ELR (cell line): ENCODE measurements at regions not wholly inside any gene's neighbourhood (a gene's known extent, or its start where the extent isn't known, plus 50 kb on each side); places are given as distances from the start of the nearest gene placed in this dataset.

Source experiments
- DNase-seq: peaks from one replicate; pipeline ENCODE4 v3.0.0-alpha.2; 2015; ENCODE audit warnings: low read depth

- no peak for DNase-seq
These were observed 239.3 kb downstream of the OGFRL1 start for GRCh38 chr6:71527886-71528285.

GRCh38 chr6:71529026-71529425 lies 240.4 kb downstream of the OGFRL1 start:
- DNase-seq: no peak

- DNase-seq: no peak
These were observed 241.2 kb downstream of the OGFRL1 start for GRCh38 chr6:71529769-71530168.

GRCh38 chr6:71531006-71531405 lies 242.4 kb downstream of the OGFRL1 start:
- no peak for DNase-seq

- no peak for DNase-seq
These were observed 243.2 kb downstream of the OGFRL1 start for GRCh38 chr6:71531841-71532240.

GRCh38 chr6:71533939-71534379 lies 245.3 kb downstream of the OGFRL1 start:
- peak; percentile 49 for DNase-seq

GRCh38 chr6:71534921-71535320 lies 246.3 kb downstream of the OGFRL1 start:
- no peak for DNase-seq

GRCh38 chr6:71537717-71538116 lies 249.1 kb downstream of the OGFRL1 start:
- DNase-seq: no peak

- DNase-seq: peak; percentile 32
These were observed 255.4 kb downstream of the OGFRL1 start for GRCh38 chr6:71544028-71544427.

GRCh38 chr6:71544906-71545305 lies 256.3 kb downstream of the OGFRL1 start:
- no peak for DNase-seq

- no peak for DNase-seq
These were observed 257.3 kb downstream of the OGFRL1 start for GRCh38 chr6:71545905-71546304.

GRCh38 chr6:71551798-71552197 lies 263.2 kb downstream of the OGFRL1 start:
- no peak for DNase-seq

GRCh38 chr6:71556141-71556540 lies 267.5 kb downstream of the OGFRL1 start:
- DNase-seq: no peak

- DNase-seq: no peak
These were observed 270.4 kb downstream of the OGFRL1 start for GRCh38 chr6:71558974-71559373.

GRCh38 chr6:71567562-71567961 lies 279.0 kb downstream of the OGFRL1 start:
- DNase-seq: no peak

- no peak for DNase-seq
These were observed 289.2 kb downstream of the OGFRL1 start for GRCh38 chr6:71577766-71578165.

GRCh38 chr6:71579902-71580301 lies 291.3 kb downstream of the OGFRL1 start:
- DNase-seq: no peak

GRCh38 chr6:71582820-71583219 lies 294.2 kb downstream of the OGFRL1 start:
- DNase-seq: no peak

- DNase-seq: no peak
These were observed 296.3 kb downstream of the OGFRL1 start for GRCh38 chr6:71584712-71585436.

- no peak for DNase-seq
These were observed 296.9 kb downstream of the OGFRL1 start for GRCh38 chr6:71585472-71585871.

GRCh38 chr6:71588490-71588889 lies 297.9 kb upstream of the RIMS1 start:
- DNase-seq: no peak

- no peak for DNase-seq
These were observed 297.1 kb upstream of the RIMS1 start for GRCh38 chr6:71589254-71589653.

- DNase-seq: no peak
These were observed 293.7 kb upstream of the RIMS1 start for GRCh38 chr6:71592643-71593042.

- no peak for DNase-seq
These were observed 287.0 kb upstream of the RIMS1 start for GRCh38 chr6:71599359-71599758.
